OCI-LY7 (cell line): ENCODE measurements at regions not wholly inside any gene's neighbourhood (a gene's known extent, or its start where the extent isn't known, plus 50 kb on each side); places are given as distances from the start of the nearest gene placed in this dataset.

Experiments used
- BruUV-seq: library from RNA; stranded (reverse); fragments of 400-500 nt; replicated peaks from 2 replicates; lab custom pipeline; 2021; lab: Mats Ljungman, UMichigan
- CTCF ChIA-PET: fragments of 300-600 bp; sonication (Branson Sonifier 250); formaldehyde crosslinking; loops from one replicate; lab custom pipeline; 2022; ENCODE audit warnings: antibody characterized with exemption; ENCODE audit not compliant: unreplicated experiment; lab: Charles Lee
- POLR2A ChIA-PET: fragments of 300-600 bp; sonication (Branson Sonifier 250); formaldehyde crosslinking; loops from one replicate; lab custom pipeline; 2022; ENCODE audit warnings: antibody characterized with exemption; lab: Charles Lee
- DNase-seq: peaks from one replicate; pipeline ENCODE4 v3.0.0-alpha.2; 2015; ENCODE audit warnings: low spot score
- H2AFZ ChIP-seq: fragments of 200-600 bp; sonication (generic), shearing (Covaris generic); 2 replicates; pipeline ENCODE4 v1.6.1; 2014; ENCODE audit warnings: mild to moderate bottlenecking, antibody characterized with exemption, low read length, moderate library complexity
- H3K27ac ChIP-seq: fragments of 200-600 bp; sonication (generic); 2 replicates; pipeline ENCODE4 v1.5.1; 2014; ENCODE audit warnings: mixed run types, low read depth, mild to moderate bottlenecking, moderate library complexity, low read length, inconsistent platforms; ENCODE audit not compliant: poor library complexity, severe bottlenecking
- H3K36me3 ChIP-seq: fragments of 200-600 bp; sonication (generic); 2 replicates; pipeline ENCODE4 v1.6.1; 2014; ENCODE audit warnings: mild to moderate bottlenecking, antibody characterized with exemption, low read length, moderate library complexity, mixed read lengths; ENCODE audit not compliant: insufficient read depth
- H3K4me1 ChIP-seq: fragments of 200-600 bp; sonication (generic); 2 replicates; pipeline ENCODE4 v1.5.1; 2014; ENCODE audit warnings: mild to moderate bottlenecking, low read length; ENCODE audit not compliant: insufficient read depth, poor library complexity, severe bottlenecking
- H3K4me2 ChIP-seq: fragments of 200-600 bp; sonication (generic); 2 replicates; pipeline ENCODE4 v1.6.1; 2014; ENCODE audit warnings: mild to moderate bottlenecking, low read length
- H3K4me3 ChIP-seq: fragments of 200-600 bp; sonication (generic); 2 replicates; pipeline ENCODE4 v1.5.1; 2014; ENCODE audit warnings: mild to moderate bottlenecking, low read depth, low read length; ENCODE audit not compliant: poor library complexity, severe bottlenecking
- H3K79me2 ChIP-seq: fragments of 200-600 bp; sonication (generic); 2 replicates; pipeline ENCODE4 v1.6.1; 2016; ENCODE audit warnings: low read depth, mild to moderate bottlenecking, low read length, moderate library complexity, mixed read lengths; ENCODE audit not compliant: insufficient read depth
- H3K9me2 ChIP-seq: fragments of 200-600 bp; sonication (generic); 2 replicates; pipeline ENCODE4 v1.6.1; 2016; ENCODE audit warnings: mild to moderate bottlenecking, low read length, mixed read lengths; ENCODE audit not compliant: insufficient read depth
- H3K9me3 ChIP-seq: fragments of 200-600 bp; sonication (generic); 2 replicates; pipeline ENCODE4 v1.6.1; 2014; ENCODE audit warnings: mild to moderate bottlenecking, mixed run types, low read length, mixed read lengths
- H4K20me1 ChIP-seq: fragments of 200-600 bp; sonication (generic); 2 replicates; pipeline ENCODE4 v1.6.1; 2014; ENCODE audit warnings: mild to moderate bottlenecking, antibody characterized with exemption, low read length, moderate library complexity, mixed read lengths; ENCODE audit not compliant: insufficient read depth
- CTCF ChIP-seq: fragments of 200-600 bp; sonication (generic); conservative IDR thresholded peaks from 2 replicates; pipeline ENCODE4 v1.5.1; 2014; ENCODE audit warnings: mild to moderate bottlenecking, antibody characterized with exemption, low read length, moderate library complexity, mixed read lengths
- EZH2phosphoT487 ChIP-seq: fragments of 200-600 bp; sonication (generic); IDR thresholded peaks from 2 replicates; pipeline ENCODE4 v1.6.1; 2018; ENCODE audit warnings: low read depth, borderline replicate concordance, mild to moderate bottlenecking, mixed run types, antibody characterized with exemption, low read length, moderate library complexity, mixed read lengths
- intact Hi-C: fragments of 100-400 bp; cut with micrococcal nuclease; formaldehyde crosslinking; loops from one replicate; pipeline ENCODE4 v1.10.0; 2022; ENCODE audit not compliant: unreplicated experiment

DNA sequence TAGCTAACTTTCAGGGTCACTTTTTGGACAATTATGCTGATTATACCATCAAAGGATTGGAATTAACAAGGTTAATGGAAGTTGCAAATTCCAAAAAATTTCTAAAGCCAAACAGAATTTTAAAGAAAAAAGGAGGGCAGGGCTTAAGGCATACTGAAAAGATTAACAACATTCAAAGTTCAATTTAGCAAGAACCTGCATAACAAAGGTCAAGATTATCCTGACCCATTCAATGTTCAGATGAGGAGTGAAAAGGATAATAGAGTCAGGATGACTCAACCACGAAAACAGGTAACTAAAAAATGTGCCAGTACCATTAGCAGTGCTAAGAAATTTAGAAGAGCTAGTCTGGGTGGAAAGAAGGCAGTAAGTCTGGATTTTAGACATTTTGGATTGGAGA lies 139.8 kb upstream of the HNMT start:
- CTCF ChIA-PET = no interaction called here
- BruUV-seq = no TSS peak
- H3K9me2 ChIP-seq = no peaks in the 10 kb centered on the region

GRCh38 chr2:137826373-137827372 lies 137.6 kb upstream of the HNMT start:
- Histone ChIP-seq H3K4me2 (no peak overlapping the region), H3K4me3 (no peak overlapping the region), H3K27ac (no peak overlapping the region), H3K9me3 (no peaks in the 10 kb centered on the region), H3K79me2 (no peaks in the 10 kb centered on the region), H3K9me2 (no peaks in the 10 kb centered on the region), H2AFZ (no peak overlapping the region), H3K36me3 (no peaks in the 10 kb centered on the region), H3K4me1 (no peaks in the 10 kb centered on the region), H4K20me1 (no peaks in the 10 kb centered on the region)
- DNase-seq = no peak
- CTCF ChIA-PET = no interaction called here
- no TSS peak for BruUV-seq
- intact Hi-C loops = no loop called here
- POLR2A ChIA-PET = no interaction called here
- TF ChIP-seq CTCF (no peak), EZH2phosphoT487 (no peak)

More for the DNA sequence above, 139.8 kb upstream of the HNMT start:
- Histone ChIP-seq H4K20me1 (no peaks in the 10 kb centered on the region), H3K36me3 (no peaks in the 10 kb centered on the region), H3K4me3 (no peak overlapping the region), H3K4me1 (no peaks in the 10 kb centered on the region), H3K27ac (no peak overlapping the region), H2AFZ (no peak overlapping the region), H3K9me3 (no peaks in the 10 kb centered on the region), H3K4me2 (no peak overlapping the region), H3K79me2 (no peaks in the 10 kb centered on the region)
- TF ChIP-seq EZH2phosphoT487 (no peak), CTCF (no peak)
- intact Hi-C loops = no loop called here
- POLR2A ChIA-PET = interaction anchor here (0.6 to 1.8 kb wide), 3 partner anchors 14 to 667 kb away, joined by 3 to 4 read pairs (median 4); no protein-coding TSS in a partner anchor
- no peak for DNase-seq

DNA sequence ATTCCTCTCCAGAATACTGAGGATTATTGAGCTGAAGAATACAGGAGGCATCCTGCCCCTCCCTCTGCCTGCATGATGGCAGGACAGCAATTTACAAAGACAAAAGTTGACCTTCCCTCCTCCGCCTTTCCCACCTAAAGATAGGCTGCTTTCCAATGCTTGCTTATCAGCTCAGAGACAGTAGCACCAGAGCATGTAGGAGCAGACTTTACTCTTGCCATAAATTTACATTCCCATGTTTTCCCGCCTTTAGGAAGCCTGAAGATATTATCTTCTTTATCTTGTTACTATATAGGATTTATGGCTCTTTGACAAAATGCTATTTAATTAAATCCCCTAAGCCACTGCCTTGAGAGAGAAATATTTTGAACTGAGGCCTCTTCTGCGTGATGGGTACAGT lies 135.6 kb upstream of the HNMT start:
- no peak overlapping the region for H2AFZ ChIP-seq
- H3K9me2 ChIP-seq = no peaks in the 10 kb centered on the region
- no peak overlapping the region for H3K4me2 ChIP-seq
- no peak for TF ChIP-seq CTCF
- no peak for TF ChIP-seq EZH2phosphoT487
- no peak overlapping the region for H3K4me3 ChIP-seq
- H3K4me1 ChIP-seq = no peaks in the 10 kb centered on the region
- CTCF ChIA-PET = no interaction called here
- H3K27ac ChIP-seq = no peak overlapping the region
- no TSS peak for BruUV-seq
- H3K79me2 ChIP-seq = no peaks in the 10 kb centered on the region
- no peaks in the 10 kb centered on the region for H4K20me1 ChIP-seq
- POLR2A ChIA-PET = no interaction called here
- no peak for DNase-seq
- H3K9me3 ChIP-seq = no peaks in the 10 kb centered on the region
- H3K36me3 ChIP-seq = no peaks in the 10 kb centered on the region
- intact Hi-C loops = no loop called here
